ENCODE measurements at regions not wholly inside any gene's neighbourhood (a gene's known extent, or its start where the extent isn't known, plus 50 kb on each side); places are given as distances from the start of the nearest gene placed in this dataset.

GRCh38 chr11:45393334-45393733 lies 107.2 kb upstream of the SYT13 start:
- Histone ChIP-seq H3K27me3 (ENCODE audit: insufficient read depth, poor library complexity, severe bottlenecking) (peaks cover 11% of the 10 kb centered on the region), H3K27ac (replicated peaks) (no peak overlapping the region), H3K4me3 (replicated peaks; ENCODE audit: insufficient read depth, low read length) (no peak overlapping the region)
- no peak for DNase-seq (ENCODE audit: low read depth in 1 of 2, low spot score in 1 of 2)
- TF ChIP-seq, protein P1, sequence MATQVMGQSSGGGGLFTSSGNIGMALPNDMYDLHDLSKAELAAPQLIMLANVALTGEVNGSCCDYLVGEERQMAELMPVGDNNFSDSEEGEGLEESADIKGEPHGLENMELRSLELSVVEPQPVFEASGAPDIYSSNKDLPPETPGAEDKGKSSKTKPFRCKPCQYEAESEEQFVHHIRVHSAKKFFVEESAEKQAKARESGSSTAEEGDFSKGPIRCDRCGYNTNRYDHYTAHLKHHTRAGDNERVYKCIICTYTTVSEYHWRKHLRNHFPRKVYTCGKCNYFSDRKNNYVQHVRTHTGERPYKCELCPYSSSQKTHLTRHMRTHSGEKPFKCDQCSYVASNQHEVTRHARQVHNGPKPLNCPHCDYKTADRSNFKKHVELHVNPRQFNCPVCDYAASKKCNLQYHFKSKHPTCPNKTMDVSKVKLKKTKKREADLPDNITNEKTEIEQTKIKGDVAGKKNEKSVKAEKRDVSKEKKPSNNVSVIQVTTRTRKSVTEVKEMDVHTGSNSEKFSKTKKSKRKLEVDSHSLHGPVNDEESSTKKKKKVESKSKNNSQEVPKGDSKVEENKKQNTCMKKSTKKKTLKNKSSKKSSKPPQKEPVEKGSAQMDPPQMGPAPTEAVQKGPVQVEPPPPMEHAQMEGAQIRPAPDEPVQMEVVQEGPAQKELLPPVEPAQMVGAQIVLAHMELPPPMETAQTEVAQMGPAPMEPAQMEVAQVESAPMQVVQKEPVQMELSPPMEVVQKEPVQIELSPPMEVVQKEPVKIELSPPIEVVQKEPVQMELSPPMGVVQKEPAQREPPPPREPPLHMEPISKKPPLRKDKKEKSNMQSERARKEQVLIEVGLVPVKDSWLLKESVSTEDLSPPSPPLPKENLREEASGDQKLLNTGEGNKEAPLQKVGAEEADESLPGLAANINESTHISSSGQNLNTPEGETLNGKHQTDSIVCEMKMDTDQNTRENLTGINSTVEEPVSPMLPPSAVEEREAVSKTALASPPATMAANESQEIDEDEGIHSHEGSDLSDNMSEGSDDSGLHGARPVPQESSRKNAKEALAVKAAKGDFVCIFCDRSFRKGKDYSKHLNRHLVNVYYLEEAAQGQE (IDR thresholded peaks at IDR 0.05; ENCODE audit: insufficient replicate concordance, low read depth): no peak
- TF ChIP-seq POLR2AphosphoS5 (IDR thresholded peaks at IDR 0.05; ENCODE audit: low read depth) (no peak), CTCF (IDR thresholded peaks at IDR 0.05; ENCODE audit: insufficient read depth, low read length) (no peak), SPI1 (IDR thresholded peaks at IDR 0.05; ENCODE audit: borderline replicate concordance, low read depth) (no peak), GABPA (IDR thresholded peaks at IDR 0.05; ENCODE audit: low read depth) (no peak)

DNA sequence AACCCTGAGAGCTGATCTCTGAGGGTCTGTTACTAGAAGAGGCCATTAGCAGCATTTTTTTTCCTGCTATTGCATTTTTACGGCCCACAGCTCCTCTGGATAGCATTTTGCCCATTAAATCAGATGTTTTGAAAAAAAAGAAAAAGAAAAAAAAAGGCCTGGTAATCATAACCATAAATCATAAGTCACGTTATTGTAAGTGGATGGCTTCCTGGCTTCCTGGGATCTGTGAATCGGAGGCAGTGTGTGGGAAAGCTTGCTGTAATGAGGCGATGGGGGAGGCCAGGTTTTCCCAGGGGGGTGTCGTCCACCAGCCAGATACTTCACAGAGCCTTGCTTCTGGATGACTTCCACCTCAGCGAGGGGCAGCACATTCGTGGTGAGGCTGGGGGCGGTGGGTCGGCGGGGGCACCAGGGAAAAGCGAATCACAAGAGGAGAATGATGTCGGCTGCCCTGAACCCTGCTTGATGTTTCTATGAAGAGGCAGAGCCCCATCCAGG lies 106.5 kb upstream of the SYT13 start:
- Histone ChIP-seq H3K27ac (replicated peaks) (no peak overlapping the region), H3K4me3 (replicated peaks; ENCODE audit: insufficient read depth, low read length) (no peak overlapping the region), H3K27me3 (ENCODE audit: insufficient read depth, poor library complexity, severe bottlenecking) (peaks cover 11% of the 10 kb centered on the region)
- no peak for TF ChIP-seq GABPA (IDR thresholded peaks at IDR 0.05; ENCODE audit: low read depth)
- TF ChIP-seq CTCF (IDR thresholded peaks at IDR 0.05; ENCODE audit: insufficient read depth, low read length): no peak
- no peak for TF ChIP-seq SPI1 (IDR thresholded peaks at IDR 0.05; ENCODE audit: borderline replicate concordance, low read depth)
- TF ChIP-seq POLR2AphosphoS5 (IDR thresholded peaks at IDR 0.05; ENCODE audit: low read depth): no peak
- TF ChIP-seq, protein P1 (IDR thresholded peaks at IDR 0.05; ENCODE audit: insufficient replicate concordance, low read depth): no peak
- DNase-seq (ENCODE audit: low read depth in 1 of 2, low spot score in 1 of 2): no peak

DNA sequence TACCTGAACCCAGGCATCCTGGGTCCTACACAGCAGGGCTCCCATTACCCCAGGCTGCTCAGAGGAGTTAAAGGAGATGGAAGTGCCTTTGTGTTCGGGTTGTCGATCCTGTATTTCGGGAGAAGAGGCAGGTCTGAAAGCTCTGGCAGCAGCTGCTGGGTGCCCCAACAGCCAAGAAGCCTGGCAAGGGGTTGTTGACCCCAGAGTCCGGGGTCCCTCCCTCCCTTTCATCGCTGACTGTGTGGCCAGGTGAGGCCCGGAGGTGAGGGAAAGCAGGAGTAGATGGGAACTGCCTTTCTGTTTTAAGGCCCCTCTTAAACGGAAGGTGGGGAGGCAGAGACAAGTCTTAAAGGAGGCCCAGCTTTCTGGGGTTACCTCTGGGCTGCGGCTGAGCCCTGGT lies 106.0 kb upstream of the SYT13 start:
- TF ChIP-seq GABPA (IDR thresholded peaks at IDR 0.05; ENCODE audit: low read depth) (no peak), SPI1 (IDR thresholded peaks at IDR 0.05; ENCODE audit: borderline replicate concordance, low read depth) (no peak)
- Histone ChIP-seq H3K4me3 (replicated peaks; ENCODE audit: insufficient read depth, low read length) (no peak overlapping the region), H3K27ac (replicated peaks) (no peak overlapping the region), H3K27me3 (ENCODE audit: insufficient read depth, poor library complexity, severe bottlenecking) (peaks cover 11% of the 10 kb centered on the region)
- DNase-seq (ENCODE audit: low read depth in 1 of 2, low spot score in 1 of 2): no peak

- TF ChIP-seq CTCF (IDR thresholded peaks at IDR 0.05; ENCODE audit: insufficient read depth, low read length): no peak
- no peak for TF ChIP-seq GABPA (IDR thresholded peaks at IDR 0.05; ENCODE audit: low read depth)
- no peak for TF ChIP-seq SPI1 (IDR thresholded peaks at IDR 0.05; ENCODE audit: borderline replicate concordance, low read depth)
- TF ChIP-seq, protein P1 (IDR thresholded peaks at IDR 0.05; ENCODE audit: insufficient replicate concordance, low read depth): no peak
- TF ChIP-seq POLR2AphosphoS5 (IDR thresholded peaks at IDR 0.05; ENCODE audit: low read depth): no peak
- Histone ChIP-seq H3K4me3 (replicated peaks; ENCODE audit: insufficient read depth, low read length) (no peak overlapping the region), H3K27ac (replicated peaks) (no peak overlapping the region), H3K27me3 (ENCODE audit: insufficient read depth, poor library complexity, severe bottlenecking) (peaks cover 8% of the 10 kb centered on the region)
- no peak for DNase-seq (ENCODE audit: low read depth in 1 of 2, low spot score in 1 of 2)
Measured at GRCh38 chr11:45391168-45391850, 105.2 kb upstream of the SYT13 start.

Data from HL-60 (cell line).